Keratinocyte (primary cell): ENCODE measurements at regions not wholly inside any gene's neighbourhood (a gene's known extent, or its start where the extent isn't known, plus 50 kb on each side); places are given as distances from the start of the nearest gene placed in this dataset.

Experiments used
- CTCF ChIP-seq, 3 experiments: IDR thresholded peaks in 1 of 3; conservative IDR thresholded peaks in 1 of 3; optimal IDR thresholded peaks in 1 of 3; 2 replicates in 2 of 3; 3 replicates in 1 of 3; pipeline versions ENCODE3 to v1.5.1; 2011; ENCODE audit warnings: low read length in 3 of 3, mild to moderate bottlenecking in 3 of 3, moderate library complexity in 2 of 3, control low read depth in 1 of 3, inconsistent platforms in 1 of 3; ENCODE audit not compliant: insufficient read depth in 2 of 3; ENCODE audit errors: extremely low read depth in 1 of 3
- EZH2 ChIP-seq: IDR thresholded peaks from one replicate; pipeline ENCODE4 v1.6.1; 2012; ENCODE audit warnings: inconsistent platforms, mild to moderate bottlenecking, low read length, moderate library complexity

- TF ChIP-seq CTCF (optimal IDR thresholded peaks at IDR 0.05 in 1 of 3, IDR thresholded peaks at IDR 0.05 in 1 of 3, conservative IDR thresholded peaks at IDR 0.05 in 1 of 3; ENCODE audit: extremely low read depth in 1 of 3, insufficient read depth in 2 of 3, low read length in 3 of 3) (no peak), EZH2 (no peak)
These were observed 60.6 kb downstream of the IFNG start for GRCh38 chr12:68098939-68099338.
